HG03432 (cell line): ENCODE measurements at regions not wholly inside any gene's neighbourhood (a gene's known extent, or its start where the extent isn't known, plus 50 kb on each side); places are given as distances from the start of the nearest gene placed in this dataset.
A peak's percentile ranks its signal among the peaks of the same experiment; 100 is the strongest.

ENCODE experiments used
- ATAC-seq: cut with Tn5 transposase; IDR thresholded peaks from one replicate; pipeline ENCODE4 v1.9.1; 2021; ENCODE audit warnings: mild to moderate bottlenecking, moderate library complexity; ENCODE audit not compliant: unreplicated experiment

DNA sequence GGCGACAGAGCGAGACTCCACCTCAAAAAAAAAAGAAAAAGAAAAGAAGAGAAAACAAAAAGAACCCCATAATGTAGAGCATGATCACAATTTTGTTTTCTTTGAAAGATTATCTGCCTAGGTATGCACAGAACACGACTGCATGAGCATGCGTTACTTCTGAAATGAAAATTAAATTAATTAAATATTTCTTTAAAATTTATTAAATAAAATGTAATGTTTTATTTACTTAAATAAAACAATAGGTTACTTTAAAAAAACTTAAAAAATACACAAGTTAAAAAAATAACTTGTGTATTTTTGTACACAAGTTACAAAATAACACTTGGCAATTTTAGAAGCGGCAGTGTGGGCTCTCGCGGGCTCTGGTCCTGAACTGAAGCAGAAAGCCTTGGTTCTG lies 107.8 kb downstream of the TFAP2A start:
- ATAC-seq = no peak

DNA sequence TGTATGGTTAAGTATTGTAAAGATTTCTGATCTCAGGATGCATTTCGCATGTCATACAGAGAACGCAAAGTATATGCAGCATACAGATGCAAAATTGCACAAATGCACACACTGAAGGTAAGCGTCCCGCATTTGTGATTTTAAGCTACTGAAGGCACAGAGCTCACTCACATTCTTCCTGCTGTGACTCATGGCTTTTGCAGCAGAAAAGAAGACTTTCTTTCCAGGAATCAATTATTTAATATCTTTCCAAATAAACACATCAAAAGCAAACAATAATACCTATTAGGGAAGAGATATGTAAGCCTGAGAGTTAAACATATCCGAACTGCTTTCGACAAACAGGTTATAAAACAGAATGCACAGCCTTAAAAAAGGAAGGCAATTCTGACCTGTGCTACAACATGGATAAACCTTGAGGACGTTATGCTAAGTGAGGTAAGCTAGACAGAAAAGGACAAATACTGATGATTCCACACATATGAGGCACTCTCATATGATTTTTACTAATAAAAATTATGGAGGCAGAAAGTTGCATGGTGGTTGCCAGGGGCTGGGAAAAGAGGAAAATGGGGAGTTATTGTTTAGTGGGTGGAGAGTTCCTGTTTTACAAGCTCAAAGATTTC lies 109.0 kb downstream of the TFAP2A start:
- ATAC-seq = no peak

DNA sequence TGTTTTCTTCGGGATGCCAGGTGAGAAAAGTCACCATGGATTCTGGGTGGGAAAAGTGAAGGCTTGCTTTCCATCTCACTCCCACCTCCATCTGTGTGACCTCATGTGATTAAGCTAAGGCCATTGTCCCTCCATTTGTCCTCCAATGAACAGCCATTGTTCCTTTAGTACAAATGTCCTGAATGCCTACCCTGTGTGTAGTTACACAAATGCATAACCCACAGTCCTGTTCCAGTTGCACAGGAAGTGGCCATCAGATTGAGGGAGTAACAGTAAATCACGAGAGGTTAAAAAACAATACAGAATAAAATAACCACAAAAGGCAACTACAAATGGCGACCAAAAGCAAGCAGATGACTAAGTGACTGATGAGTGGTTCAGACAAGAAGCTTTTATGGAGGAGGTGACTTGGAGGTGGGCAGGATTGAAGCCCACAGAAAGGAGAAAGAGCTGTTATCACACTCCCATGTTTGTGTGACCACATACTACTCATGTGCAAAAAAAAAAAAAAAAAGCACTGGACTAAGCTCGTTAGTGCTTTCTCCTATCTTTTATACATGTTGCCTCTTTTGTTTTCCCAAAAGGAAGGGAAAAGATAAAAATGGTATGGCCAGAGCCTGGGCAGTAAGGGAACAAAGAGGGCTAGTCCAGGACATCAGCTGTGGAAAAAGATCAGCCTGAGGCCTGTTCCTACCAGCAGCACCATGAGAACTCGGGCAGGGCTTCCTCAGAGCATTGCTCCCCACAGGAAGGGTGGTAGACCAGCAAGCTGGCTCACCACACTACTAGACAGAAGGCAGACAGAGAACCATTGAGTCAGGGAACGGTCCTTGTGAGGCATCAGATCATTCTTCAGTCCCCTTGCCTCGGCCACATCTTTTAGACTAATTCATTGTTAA lies 111.0 kb downstream of the TFAP2A start:
- no peak for ATAC-seq

DNA sequence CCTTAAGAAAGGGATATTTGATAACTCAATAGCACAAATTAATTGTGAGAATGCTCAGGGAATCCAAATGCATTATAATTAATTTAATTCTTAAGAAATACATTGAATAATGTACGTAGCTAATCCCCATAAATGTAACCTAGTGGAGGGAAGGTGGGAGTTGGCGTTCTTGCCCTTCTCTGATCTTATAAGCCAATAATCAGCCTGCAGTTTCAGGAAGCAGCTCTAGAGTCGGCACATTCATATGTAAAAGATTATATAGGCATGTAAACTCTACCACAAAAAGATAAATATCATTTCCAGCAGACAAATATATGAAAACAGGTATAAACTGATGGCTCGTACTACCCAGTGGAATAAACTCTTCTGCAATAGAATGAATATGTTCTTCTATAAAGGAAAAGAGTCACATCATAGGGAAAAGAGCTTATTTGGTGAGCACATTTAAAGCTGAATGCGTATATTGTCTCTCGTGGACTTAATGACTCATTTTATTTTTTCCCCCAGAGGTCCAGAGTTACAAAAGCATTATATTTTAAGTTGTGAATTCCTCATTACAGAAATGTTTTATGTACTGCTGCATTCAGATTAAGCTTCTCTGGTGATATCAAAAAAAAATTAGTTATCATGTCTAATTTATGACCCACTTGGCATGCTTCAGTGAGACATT lies 112.2 kb downstream of the TFAP2A start:
- ATAC-seq = no peak

DNA sequence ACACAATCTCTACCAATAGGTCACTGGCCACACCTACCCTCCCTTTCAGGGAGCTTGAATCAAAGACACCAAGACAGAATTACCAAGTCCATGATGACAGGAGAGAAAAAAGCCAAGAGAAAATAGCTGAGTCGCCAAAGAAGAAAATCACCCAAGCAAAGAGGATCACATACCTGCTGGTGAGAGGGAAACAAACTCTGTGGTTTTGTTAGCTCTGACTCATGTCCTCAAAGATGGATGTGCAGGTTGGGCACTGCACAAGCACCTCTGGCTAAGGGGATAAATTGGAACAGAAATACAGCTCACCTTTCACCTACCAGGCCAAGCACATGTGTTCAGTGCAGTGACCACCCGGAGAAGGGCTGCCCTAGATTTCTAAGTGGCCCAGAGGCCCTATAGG lies 114.8 kb downstream of the TFAP2A start:
- no peak for ATAC-seq

DNA sequence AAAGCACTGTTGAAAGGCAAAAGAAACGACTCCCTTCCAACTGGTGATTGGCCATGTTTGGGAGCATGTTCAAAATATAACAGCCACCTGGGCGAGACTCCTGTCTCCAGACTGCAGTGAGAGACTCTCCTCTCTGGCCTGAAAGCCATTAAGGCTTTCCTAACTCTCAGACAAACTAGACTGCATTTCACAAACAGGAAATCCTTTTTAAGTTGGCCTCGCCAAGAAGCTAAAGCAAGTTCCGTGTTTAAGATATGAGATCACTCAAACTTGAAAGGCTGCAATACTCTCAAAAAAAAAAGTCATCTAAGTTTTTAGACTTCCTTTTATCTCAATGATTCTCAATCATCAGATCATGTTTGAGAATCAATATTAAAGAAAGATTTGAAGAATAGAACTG lies 117.0 kb downstream of the TFAP2A start:
- no peak for ATAC-seq

DNA sequence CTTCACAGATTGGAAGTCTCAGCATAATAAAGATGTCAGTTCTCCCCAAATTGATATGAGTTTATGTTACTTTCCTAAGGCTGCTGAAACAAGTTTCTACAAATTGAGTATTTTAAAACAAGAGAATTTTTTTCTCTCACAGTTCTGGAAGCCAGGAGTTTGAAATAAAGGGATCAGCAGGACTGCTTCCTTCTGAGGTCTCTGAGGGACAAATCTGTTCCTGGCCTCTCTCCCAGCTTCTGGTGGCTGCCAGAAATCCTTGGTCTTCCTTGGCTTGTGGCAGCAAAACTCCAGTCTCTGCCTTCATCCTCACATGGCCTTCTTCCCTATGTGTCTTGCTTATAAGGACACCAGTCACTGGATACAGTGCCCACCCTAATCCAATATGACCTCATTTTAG lies 136.1 kb downstream of the TFAP2A start:
- ATAC-seq = no peak

DNA sequence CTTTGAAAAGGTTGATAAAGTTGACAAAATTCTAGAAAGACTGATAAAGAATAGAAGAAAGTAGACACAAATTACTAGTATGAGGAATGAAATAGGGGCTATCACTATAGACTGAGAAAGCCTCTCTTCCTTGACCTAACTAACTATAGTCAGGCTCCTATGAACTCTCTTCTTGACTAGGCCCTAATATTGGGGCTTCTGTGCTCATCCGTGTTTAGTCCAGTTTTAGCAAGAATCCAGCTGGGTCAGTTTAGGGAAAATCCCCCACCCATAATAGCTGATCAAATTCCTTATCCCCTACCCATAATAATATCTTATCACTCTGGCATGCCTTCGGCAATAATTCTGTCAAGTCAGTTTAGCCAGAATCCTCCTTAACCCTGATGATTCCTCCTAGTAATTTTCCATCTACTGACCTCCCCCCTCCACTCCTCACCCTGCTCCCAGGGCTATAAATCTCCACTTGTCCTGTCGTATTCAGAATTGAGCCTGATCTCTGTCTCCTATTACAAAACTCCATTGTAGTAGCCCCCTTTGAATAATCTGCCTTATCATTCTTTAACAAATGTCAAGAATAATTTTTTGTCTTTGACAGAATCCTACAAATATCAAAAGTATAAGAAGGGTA lies 138.1 kb downstream of the TFAP2A start:
- no peak for ATAC-seq

DNA sequence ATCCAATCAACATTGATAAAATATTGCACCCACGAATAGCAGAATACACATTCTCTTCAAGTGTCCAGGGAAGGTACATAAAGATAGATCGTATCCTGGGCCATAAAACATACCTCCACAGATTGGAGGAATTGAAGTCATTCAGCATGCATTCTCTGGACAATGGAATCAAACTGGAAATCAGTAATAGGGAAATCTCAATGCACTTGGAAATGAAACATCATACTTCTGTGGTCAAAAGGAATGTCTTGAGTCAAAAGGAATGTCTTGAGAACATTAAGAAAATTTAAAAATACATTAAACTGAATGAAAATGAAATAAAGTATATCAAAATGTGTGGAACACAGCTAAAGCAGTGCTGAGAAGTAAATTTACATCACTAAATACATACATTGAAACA lies 138.8 kb downstream of the TFAP2A start:
- no peak for ATAC-seq

DNA sequence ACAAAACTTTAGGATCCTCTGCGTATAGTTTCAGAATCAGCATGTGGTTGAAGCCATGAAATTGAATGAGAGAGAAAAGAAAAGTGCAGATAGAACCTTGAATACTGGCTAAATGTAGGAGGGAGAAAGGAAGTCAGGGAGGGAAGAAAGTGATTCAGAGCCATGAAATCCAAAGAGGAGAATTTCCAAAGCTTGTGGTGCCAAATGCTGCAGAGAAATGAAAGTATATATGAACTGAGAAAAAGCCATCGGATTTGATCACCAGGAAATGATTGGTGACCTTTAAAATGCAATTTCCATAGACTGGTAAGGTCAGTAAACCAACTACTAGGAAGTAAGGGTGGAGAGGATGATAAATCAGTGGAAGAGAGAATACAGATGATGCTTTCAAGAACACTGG lies 142.3 kb downstream of the TFAP2A start:
- ATAC-seq = no peak

DNA sequence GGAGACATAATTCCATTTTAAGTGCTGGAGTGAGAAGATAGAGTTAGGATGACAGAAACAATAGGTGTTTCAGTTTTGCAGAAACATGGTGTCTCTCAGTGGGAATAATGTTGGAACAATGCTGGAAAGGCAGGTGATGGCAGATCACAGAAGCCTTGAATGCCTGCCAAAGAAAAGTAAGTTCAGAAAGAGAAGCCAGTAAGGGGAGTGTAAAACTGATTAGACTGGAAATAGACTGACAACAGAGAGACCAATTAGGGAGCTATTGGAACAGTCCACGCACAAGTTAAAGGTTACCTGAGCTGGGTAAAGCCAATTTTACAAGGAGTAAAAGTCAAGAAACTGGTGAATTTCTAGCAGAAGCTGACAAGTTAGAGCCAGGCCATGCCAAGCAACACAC lies 142.9 kb downstream of the TFAP2A start:
- ATAC-seq = no peak

DNA sequence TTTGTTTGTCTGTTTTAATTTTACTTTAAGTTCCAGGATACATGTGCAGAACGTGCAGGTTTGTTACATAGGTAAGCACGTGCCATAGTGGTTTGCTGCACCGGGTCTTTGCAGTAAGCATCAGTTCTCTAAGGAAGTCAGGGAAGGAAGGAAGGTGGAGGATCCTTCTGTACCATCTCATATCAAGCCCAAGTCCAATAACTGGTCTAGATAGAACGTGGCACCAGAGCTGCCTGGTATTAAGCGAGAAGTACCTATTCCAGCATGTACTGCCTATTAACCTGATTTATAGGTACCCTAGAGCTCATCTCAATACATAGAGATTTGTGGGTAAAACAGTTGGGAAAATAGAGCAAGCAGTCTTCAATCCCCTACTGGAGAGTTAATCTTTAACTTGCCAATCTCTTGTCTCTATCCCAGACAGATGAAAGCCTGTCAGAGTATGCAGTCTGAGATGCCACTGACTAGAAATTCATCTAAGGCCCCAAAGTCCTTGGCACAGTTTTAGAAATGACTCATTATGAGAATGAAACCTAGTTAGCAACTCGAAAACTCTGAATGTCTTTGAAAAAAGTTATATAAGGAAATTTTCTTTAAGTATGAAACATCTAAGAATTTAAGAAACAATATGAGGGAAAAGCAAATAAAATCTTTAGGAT lies 144.9 kb downstream of the TFAP2A start:
- ATAC-seq = peak; percentile 89

DNA sequence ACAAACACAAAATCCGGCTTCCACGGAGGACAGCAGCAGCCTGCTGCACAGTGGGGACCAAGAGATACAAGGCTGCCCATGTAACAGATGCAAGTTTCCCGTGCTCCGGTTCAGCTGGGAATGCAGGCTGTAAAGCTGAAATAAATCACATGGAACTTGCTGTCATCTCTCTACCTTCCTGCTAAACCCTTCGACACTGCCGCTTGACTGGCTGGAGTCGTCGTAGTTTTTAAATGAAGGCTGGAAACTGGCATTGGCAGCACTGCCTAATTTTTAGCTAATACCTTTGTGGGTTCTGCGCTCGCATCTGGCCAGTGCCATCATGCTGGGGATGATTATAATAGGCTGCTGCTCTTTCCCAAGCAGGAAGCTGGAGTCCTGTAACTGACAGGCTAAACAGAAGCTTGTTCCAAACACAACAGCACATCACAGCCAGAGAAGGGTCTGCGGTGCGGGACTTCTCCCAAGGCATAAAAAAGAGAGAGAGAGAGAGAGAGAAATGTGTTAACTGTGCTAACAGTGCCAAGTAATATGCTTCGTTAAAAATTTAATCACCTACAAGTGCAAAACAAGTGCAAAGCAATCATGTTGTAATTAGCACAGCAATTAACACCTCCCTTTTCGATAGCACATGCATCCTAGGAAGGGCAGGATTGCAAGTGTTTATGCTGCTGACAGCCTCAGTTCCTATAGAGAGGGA lies 146.1 kb downstream of the TFAP2A start:
- no peak for ATAC-seq

DNA sequence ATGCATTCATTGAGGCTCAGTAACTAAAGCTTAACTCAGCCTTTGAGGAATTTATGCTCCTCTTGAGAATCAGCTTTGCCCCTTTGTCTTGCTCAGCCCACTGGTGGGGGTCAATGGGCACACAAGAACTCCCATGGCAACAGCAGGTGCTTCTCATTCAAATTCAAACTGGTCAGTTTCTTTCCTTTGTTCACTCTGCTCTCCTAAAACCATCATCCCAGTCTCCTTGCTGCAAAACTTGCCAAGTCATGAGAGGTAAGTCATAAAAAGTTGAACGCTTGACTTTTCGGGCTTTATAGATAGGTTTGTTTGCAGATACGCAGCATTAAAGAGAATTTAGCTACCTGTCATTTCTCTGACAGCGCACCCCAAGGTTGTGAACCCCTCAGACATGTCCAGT lies 146.8 kb downstream of the TFAP2A start:
- ATAC-seq = no peak

DNA sequence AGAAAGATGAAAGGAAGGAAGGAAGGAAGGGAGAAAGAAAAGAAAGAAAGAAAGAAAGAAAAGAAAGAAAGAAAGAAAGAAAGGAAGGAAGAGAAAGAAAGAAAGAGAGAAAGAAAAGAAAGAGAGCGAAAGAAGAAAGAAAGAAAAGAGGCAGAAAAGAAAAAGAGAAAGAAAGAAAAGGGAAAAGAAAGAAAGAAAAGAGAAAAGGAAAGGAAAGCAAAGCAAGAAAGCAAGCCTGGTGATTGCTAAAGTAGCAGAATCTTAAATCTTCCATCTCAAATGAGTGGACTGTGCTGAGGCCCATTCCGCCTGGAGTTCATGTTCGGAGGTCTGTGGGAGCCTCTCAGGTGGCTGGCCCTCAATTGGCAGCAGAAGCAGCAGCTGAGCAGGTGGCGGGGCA lies 148.4 kb downstream of the TFAP2A start:
- no peak for ATAC-seq

DNA sequence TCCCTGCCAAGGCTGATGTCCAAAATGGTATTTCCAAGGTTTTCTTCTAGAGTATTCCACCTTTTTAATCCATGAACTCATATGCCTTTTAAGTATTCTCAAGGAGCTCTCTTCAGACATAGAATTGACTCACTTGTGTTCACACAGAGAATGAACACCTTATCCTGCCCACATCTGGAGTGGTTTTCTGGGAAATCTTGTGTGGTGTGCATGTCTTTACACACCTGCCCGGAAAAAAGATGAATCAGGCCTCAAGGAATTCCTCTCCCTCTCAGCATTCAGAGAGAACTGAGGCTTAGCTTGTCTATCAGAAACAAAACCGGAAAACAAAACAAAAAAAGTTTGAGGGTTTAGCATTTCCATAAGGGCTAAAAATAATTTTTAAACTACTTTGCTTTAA lies 148.8 kb downstream of the TFAP2A start:
- no peak for ATAC-seq

DNA sequence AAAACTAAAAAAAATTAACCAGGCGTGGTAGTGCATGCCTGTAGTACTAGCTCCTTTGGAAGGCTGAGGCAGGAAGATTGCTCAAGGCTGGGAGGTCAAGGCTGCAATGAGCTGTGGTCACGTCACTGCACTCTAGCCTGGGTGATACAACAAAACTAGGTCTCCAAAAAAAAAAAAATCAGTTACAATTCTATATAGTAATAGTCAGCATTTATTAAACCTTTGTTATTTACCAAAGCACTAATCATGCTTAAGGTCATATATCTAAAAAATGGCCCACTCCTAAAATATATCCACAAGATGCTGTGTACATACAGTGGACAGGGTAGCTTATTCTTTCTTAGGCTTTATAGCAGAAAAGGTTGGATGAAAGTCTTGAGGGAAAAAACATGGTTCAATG lies 152.4 kb downstream of the TFAP2A start:
- ATAC-seq = no peak

DNA sequence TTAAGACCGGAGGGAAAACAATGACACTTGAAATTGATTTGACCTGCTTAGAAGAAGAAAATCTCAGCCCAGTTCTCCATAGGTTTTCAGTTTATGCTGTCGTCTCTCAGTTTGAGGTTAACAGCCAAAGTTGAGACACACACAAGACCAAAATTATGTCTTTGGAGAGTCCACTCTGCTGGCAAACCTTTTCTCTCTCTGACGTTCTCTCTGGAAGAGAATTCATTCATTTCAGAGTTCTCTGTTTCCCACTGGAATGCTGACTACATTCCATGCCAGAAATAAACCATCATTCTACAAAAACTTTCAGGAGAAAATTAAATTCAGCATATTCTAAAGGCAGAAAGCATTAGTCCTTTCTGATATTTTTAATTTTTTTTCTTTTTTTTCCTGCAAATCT lies 155.2 kb downstream of the TFAP2A start:
- ATAC-seq = no peak

DNA sequence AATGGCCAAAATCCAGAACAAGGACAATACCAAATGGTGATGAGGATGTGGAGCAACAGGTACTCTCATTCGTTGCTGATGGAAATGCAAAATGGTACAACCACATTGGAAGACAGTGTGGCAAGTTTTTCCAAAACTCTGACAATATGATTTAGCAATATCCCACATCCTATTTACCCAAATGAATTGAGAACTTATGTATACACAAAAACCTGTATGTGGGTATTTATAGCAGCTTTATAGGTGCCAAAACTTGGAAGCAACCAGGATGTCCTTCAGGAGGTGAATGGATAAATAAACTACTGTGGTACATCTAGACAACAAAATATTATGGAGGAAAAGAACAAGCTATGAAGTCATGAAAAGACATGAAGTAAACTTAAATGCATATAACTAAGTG lies 156.5 kb downstream of the TFAP2A start:
- ATAC-seq = no peak

DNA sequence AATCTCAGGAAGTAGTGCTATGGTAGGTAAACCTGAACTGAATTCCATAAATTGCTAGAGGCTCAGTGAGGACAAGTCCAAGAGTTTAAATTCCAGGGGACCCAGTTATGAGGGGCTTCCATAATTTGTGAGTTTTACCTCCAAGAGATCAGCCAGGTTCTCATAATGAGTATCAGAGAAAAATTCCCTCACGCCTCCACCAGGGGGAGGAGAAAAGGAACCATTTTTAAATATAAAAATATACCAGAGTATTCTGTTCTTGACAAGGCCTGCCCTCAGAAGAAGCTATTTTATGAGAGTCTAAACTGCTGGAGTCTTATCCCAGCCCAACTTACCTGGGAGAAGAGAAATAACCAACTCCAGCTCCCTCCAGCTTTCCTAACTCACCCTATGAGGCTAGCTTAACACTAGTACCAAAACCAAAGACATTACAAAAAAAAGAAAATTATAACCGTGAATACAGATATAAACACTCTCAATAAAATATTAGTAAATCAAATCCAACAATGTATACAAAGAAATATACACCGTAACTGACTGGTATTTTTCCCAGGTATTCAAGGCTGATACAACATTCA lies 158.7 kb downstream of the TFAP2A start:
- no peak for ATAC-seq
